ENCODE measurements at regions not wholly inside any gene's neighbourhood (a gene's known extent, or its start where the extent isn't known, plus 50 kb on each side); places are given as distances from the start of the nearest gene placed in this dataset.
"Not testable (repeated sequence)": the region's sequence is repeated elsewhere in the genome, so short reads cannot be mapped to it uniquely, and the experiment has no call there.

- no peak for DNase-seq (ENCODE audit: extremely low spot score)
- H3K4me1 ChIP-seq (ENCODE audit: insufficient read depth) = no peaks in the 10 kb centered on the region
- WGBS = 79% methylated on average over 3 of the region's 3 CpGs
- H3K36me3 ChIP-seq (ENCODE audit: insufficient read depth) = no peaks in the 10 kb centered on the region
- no peak overlapping the region for H3K27ac ChIP-seq (ENCODE audit: low read depth)
- H3K4me3 ChIP-seq (ENCODE audit: low read depth, low read length) = no peak overlapping the region
These were observed 120.2 kb upstream of the DAB2 start for GRCh38 chr5:39544941-39545340.

- Histone ChIP-seq H3K4me3 (ENCODE audit: low read depth, low read length) (no peak overlapping the region), H3K4me1 (ENCODE audit: insufficient read depth) (no peaks in the 10 kb centered on the region), H3K36me3 (ENCODE audit: insufficient read depth) (no peaks in the 10 kb centered on the region), H3K27ac (ENCODE audit: low read depth) (no peak overlapping the region)
- WGBS = 68% methylated on average over 3 of the region's 3 CpGs
- no peak for DNase-seq (ENCODE audit: extremely low spot score)
These were observed 118.6 kb upstream of the DAB2 start for GRCh38 chr5:39543335-39543734.

- Histone ChIP-seq H3K36me3 (ENCODE audit: insufficient read depth) (no peaks in the 10 kb centered on the region), H3K27ac (ENCODE audit: low read depth) (no peak overlapping the region), H3K4me1 (ENCODE audit: insufficient read depth) (no peaks in the 10 kb centered on the region), H3K4me3 (ENCODE audit: low read depth, low read length) (no peak overlapping the region)
- 84% methylated on average over 3 of the region's 3 CpGs for WGBS
- no peak for DNase-seq (ENCODE audit: extremely low spot score)
These were observed 117.9 kb upstream of the DAB2 start for GRCh38 chr5:39542511-39543285.

DNA sequence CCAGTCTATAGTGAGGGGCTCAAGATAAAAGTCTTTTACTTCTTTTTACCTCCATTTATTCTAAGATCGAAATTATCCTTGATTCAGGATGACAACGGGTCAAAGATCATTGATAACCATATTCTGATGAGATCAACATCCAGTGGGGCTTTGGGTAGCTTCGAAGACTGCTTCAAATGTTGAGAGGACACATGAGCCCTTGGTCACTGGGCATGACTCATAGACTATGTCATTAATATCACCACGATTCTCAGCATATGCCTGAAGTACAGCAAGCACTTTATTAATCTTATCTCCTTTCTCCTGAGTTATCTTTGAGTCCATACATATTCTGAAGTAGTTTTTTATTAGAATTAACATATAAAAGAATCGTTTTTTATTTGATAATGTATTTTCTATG lies 117.1 kb upstream of the DAB2 start:
- H3K4me1 ChIP-seq (ENCODE audit: insufficient read depth) = no peaks in the 10 kb centered on the region
- 69% methylated on average over 5 of the region's 5 CpGs for WGBS
- H3K4me3 ChIP-seq (ENCODE audit: low read depth, low read length) = no peak overlapping the region
- H3K36me3 ChIP-seq (ENCODE audit: insufficient read depth) = no peaks in the 10 kb centered on the region
- H3K27ac ChIP-seq (ENCODE audit: low read depth) = no peak overlapping the region
- no peak for DNase-seq (ENCODE audit: extremely low spot score)

- Histone ChIP-seq H3K27ac (ENCODE audit: low read depth) (no peak overlapping the region), H3K4me3 (ENCODE audit: low read depth, low read length) (no peak overlapping the region)
- WGBS = 66% methylated on average over 3 of the region's 3 CpGs
These were observed 114.7 kb upstream of the DAB2 start for GRCh38 chr5:39539470-39539869.

GRCh38 chr5:39534690-39535089 lies 109.9 kb upstream of the DAB2 start:
- H3K36me3 ChIP-seq (ENCODE audit: insufficient read depth) = no peaks in the 10 kb centered on the region
- DNase-seq (ENCODE audit: extremely low spot score) = no peak
- 93% methylated on average over 3 of the region's 3 CpGs for WGBS
- no peaks in the 10 kb centered on the region for H3K4me1 ChIP-seq (ENCODE audit: insufficient read depth)
- H3K4me3 ChIP-seq (ENCODE audit: low read depth, low read length) = no peak overlapping the region
- no peak overlapping the region for H3K27ac ChIP-seq (ENCODE audit: low read depth)

More at GRCh38 chr5:39539470-39539869, 114.7 kb upstream of the DAB2 start:
- H3K4me1 ChIP-seq (ENCODE audit: insufficient read depth) = no peaks in the 10 kb centered on the region
- no peak for DNase-seq (ENCODE audit: extremely low spot score)
- H3K36me3 ChIP-seq (ENCODE audit: insufficient read depth) = no peaks in the 10 kb centered on the region

DNA sequence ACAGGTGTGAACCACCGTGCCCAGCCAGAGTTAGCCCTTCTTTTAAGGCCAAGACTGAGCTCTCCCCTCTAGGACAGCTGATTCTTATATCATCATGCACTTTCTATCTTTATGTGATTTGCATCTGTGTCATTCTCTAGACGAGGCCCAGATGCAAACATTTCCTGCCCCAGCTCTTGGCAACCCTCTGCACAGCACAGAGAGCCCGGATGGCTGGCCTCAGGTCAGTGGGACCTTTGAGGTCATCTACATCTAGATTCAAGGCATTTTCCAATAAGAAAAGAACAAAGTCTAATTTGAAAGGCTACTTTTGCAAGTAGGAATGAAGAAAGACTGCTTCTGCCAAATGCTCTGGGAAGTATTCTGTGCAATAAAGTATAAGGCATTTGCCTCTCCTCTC lies 109.0 kb upstream of the DAB2 start:
- H3K27ac ChIP-seq (ENCODE audit: low read depth) = no peak overlapping the region

DNA sequence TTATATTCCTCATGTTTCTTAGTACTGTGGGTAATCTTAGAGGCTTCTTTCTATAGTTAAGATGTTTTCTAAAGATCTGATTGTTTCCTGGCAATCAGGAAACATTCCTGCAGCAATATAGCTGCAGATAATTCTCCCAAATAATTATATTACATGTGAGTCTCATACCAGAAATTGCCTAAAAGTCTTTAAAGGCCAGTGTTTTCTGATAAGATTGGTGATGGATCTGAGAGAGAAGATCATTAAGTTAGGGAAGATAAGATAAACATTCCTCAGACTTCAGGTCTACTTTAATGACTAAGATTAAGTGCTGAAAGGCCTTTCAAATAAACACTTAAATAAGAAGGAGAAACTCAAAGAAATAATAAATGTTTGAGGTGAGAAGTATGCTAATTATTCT lies 107.7 kb upstream of the DAB2 start:
- Histone ChIP-seq H3K36me3 (ENCODE audit: insufficient read depth) (no peaks in the 10 kb centered on the region), H3K4me1 (ENCODE audit: insufficient read depth) (no peaks in the 10 kb centered on the region), H3K4me3 (ENCODE audit: low read depth, low read length) (no peak overlapping the region), H3K27ac (ENCODE audit: low read depth) (no peak overlapping the region)
- no peak for DNase-seq (ENCODE audit: extremely low spot score)

More for the DNA sequence above, 109.0 kb upstream of the DAB2 start:
- H3K4me3 ChIP-seq (ENCODE audit: low read depth, low read length) = no peak overlapping the region
- WGBS = 33% methylated on average over 3 of the region's 3 CpGs
- H3K4me1 ChIP-seq (ENCODE audit: insufficient read depth) = no peaks in the 10 kb centered on the region
- no peak for DNase-seq (ENCODE audit: extremely low spot score)
- H3K36me3 ChIP-seq (ENCODE audit: insufficient read depth) = no peaks in the 10 kb centered on the region

DNA sequence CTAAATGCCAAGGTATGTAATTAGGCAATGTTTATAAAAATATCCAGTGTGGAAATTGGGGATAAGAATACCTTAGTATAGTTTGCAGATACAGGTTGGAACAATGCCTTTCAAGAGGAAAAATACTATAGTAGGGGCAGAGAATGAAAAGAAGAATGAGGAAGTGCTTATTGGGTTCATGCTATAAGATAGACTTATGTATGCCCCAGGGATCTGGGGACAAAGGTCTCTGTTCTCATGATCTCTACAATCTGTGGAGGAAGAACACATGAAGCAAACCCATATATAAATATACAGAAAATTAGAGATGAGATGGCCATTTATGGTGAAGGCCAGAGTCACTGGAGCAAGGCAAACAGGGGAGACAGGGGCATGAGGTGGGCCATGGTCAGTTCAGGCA lies 106.5 kb upstream of the DAB2 start:
- no peaks in the 10 kb centered on the region for H3K36me3 ChIP-seq (ENCODE audit: insufficient read depth)
- H3K27ac ChIP-seq (ENCODE audit: low read depth) = no peak overlapping the region
- H3K4me3 ChIP-seq (ENCODE audit: low read depth, low read length) = no peak overlapping the region
- no peak for DNase-seq (ENCODE audit: extremely low spot score)
- H3K4me1 ChIP-seq (ENCODE audit: insufficient read depth) = no peaks in the 10 kb centered on the region

DNA sequence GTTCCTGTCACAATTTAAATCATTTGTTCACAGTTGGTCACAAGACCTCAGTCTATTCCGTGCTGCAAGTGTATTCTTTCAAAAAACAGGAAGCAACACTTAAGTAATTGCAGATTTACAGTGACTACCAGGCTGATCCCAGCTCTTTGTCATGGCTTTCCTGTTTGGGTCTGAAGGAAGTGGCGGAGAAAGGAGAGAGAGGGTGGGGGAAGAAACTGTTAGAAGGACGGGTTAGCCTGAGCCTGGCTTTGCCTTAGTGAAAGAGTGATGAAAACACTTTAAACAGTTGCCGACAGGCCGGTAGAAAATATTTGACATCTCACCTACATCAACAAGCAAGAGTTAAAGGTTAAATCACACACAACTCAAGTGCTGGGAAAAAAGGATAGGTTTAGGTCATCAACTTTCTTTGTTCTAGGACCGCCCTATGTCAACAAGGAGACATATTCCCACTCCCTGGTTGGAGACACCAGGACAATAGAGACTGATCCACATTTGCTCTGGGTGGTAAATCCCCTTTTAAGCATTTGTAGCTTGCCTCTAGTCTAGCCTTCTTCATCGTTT lies 102.2 kb upstream of the DAB2 start:
- 72% methylated on average over 7 of the region's 7 CpGs for WGBS
- no peaks in the 10 kb centered on the region for H3K36me3 ChIP-seq (ENCODE audit: insufficient read depth)
- H3K27ac ChIP-seq (ENCODE audit: low read depth) = no peak overlapping the region
- no peak overlapping the region for H3K4me3 ChIP-seq (ENCODE audit: low read depth, low read length)
- DNase-seq (ENCODE audit: extremely low spot score) = no peak
- H3K4me1 ChIP-seq (ENCODE audit: insufficient read depth) = no peaks in the 10 kb centered on the region

DNA sequence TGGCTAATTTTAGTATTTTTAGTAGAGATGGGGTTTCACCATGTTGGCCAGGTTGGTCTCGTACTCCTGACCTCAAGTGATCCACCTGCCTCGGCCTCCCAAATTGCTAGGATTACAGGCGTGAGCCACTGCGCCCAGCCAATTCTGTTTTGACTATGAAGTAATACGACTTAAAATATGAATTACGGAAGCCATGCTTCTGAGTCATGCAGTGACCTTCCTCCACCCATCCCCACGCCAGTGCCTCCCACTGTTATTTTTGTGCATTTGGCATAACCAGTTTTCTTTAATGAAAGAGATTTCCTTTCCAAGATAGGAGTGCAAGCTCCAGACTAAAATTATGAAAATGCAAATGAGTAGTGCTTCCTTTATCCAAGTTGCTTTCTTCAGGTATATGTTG lies 101.0 kb upstream of the DAB2 start:
- WGBS = 85% methylated on average over 7 of the region's 7 CpGs

GRCh38 chr5:39525271-39525670 lies 100.5 kb upstream of the DAB2 start:
- DNase-seq (ENCODE audit: extremely low spot score) = no peak
- H3K4me1 ChIP-seq (ENCODE audit: insufficient read depth) = no peaks in the 10 kb centered on the region
- no peak overlapping the region for H3K27ac ChIP-seq (ENCODE audit: low read depth)
- H3K36me3 ChIP-seq (ENCODE audit: insufficient read depth) = no peaks in the 10 kb centered on the region
- 91% methylated on average over 2 of the region's 2 CpGs for WGBS
- no peak overlapping the region for H3K4me3 ChIP-seq (ENCODE audit: low read depth, low read length)

More for the DNA sequence above, 101.0 kb upstream of the DAB2 start:
- not testable (repeated sequence) for H3K4me3 ChIP-seq (ENCODE audit: low read depth, low read length); H3K27ac ChIP-seq (ENCODE audit: low read depth); H3K36me3 ChIP-seq (ENCODE audit: insufficient read depth); H3K4me1 ChIP-seq (ENCODE audit: insufficient read depth); DNase-seq (ENCODE audit: extremely low spot score)

GRCh38 chr5:39523821-39524220 lies 99.0 kb upstream of the DAB2 start:
- 92% methylated on average over 4 of the region's 4 CpGs for WGBS
- Histone ChIP-seq H3K36me3 (ENCODE audit: insufficient read depth) (no peaks in the 10 kb centered on the region), H3K4me1 (ENCODE audit: insufficient read depth) (no peaks in the 10 kb centered on the region), H3K27ac (ENCODE audit: low read depth) (no peak overlapping the region), H3K4me3 (ENCODE audit: low read depth, low read length) (no peak overlapping the region)
- no peak for DNase-seq (ENCODE audit: extremely low spot score)

DNA sequence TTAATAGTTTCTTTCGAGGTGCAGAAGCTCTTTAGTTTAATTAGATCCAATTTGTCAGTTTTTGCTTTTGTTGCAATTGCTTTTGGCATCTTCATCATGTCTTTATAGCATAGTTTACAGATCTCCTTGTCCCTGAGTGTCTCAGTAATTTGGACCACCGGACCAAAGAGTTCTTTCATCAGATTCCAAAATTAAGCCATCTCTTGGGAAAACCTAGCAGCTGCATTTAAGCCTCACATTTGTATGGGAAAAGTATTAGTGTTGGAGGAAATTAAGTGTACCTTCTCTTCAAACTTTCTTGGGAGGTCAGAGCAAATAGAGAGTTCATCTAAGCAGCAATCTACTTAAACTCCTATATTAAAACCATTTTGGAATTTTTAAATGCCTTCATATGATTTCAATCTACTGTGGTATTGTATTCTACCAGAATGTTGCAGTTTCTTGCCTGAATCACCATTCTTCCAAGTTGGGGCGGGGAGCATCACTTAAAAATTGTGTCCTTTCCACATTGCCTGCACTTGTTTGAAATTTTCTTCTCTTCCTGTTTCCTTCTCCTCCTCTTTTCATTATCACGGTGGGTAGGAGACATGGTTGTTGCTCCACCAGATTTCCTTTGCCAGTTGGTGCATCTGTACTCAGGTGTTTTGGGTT lies 97.3 kb upstream of the DAB2 start:
- WGBS = 72% methylated on average over 4 of the region's 4 CpGs
- Histone ChIP-seq H3K27ac (ENCODE audit: low read depth) (no peak overlapping the region), H3K4me1 (ENCODE audit: insufficient read depth) (no peaks in the 10 kb centered on the region), H3K4me3 (ENCODE audit: low read depth, low read length) (no peak overlapping the region), H3K36me3 (ENCODE audit: insufficient read depth) (no peaks in the 10 kb centered on the region)
- DNase-seq (ENCODE audit: extremely low spot score) = no peak
